A673 (cell line): ENCODE measurements at regions not wholly inside any gene's neighbourhood (a gene's known extent, or its start where the extent isn't known, plus 50 kb on each side); places are given as distances from the start of the nearest gene placed in this dataset.

ENCODE experiments used
- EZH2 ChIP-seq: fragments of 200-600 bp; sonication (generic); IDR thresholded peaks from 2 replicates; pipeline ENCODE4 v1.6.1; 2017; ENCODE audit warnings: borderline replicate concordance, low read depth, mild to moderate bottlenecking, mixed read lengths, antibody characterized with exemption, low read length; ENCODE audit not compliant: poor library complexity, severe bottlenecking
- TF ChIP-seq, protein P1 (sequence below): fragments of 300-800, 200-600 bp; sonication (generic); conservative IDR thresholded peaks from 2 replicates; pipeline ENCODE4 v1.5.1; 2017; ENCODE audit warnings: low read depth, mild to moderate bottlenecking, antibody characterized with exemption, low read length, moderate library complexity, mixed read lengths

DNA sequence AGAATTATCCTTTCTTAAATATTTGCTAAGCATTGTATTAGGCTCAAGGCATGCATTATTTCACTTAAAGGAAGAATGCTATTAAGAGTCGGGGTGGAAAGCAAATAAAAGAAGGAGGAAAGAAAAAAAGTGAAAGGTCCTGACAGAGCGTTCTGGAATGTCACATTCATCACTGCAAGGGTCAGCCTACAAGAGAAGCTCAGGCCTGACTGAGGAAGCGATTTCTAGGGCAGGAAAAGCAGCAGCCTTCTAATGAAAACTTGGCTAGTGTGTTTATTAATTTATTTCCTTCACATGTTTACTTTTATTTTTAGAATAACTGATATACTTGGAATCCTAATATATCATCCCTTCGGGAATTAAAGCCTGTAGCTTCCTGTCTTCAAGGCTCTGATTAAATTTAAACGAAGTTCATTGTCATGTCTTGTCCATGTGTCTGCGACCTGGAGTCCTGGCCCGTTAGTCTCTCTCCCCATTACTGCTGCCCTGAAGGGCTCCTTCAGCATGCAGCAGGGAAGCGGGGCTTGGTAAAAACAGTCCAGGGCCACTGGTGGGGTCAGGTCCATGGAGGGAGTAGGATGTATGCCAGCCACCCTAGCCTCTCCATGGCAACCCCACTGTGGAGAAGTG lies 119.2 kb upstream of the CCDC68 start:
- TF ChIP-seq, protein P1, sequence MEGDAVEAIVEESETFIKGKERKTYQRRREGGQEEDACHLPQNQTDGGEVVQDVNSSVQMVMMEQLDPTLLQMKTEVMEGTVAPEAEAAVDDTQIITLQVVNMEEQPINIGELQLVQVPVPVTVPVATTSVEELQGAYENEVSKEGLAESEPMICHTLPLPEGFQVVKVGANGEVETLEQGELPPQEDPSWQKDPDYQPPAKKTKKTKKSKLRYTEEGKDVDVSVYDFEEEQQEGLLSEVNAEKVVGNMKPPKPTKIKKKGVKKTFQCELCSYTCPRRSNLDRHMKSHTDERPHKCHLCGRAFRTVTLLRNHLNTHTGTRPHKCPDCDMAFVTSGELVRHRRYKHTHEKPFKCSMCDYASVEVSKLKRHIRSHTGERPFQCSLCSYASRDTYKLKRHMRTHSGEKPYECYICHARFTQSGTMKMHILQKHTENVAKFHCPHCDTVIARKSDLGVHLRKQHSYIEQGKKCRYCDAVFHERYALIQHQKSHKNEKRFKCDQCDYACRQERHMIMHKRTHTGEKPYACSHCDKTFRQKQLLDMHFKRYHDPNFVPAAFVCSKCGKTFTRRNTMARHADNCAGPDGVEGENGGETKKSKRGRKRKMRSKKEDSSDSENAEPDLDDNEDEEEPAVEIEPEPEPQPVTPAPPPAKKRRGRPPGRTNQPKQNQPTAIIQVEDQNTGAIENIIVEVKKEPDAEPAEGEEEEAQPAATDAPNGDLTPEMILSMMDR: no peak
- no peak for TF ChIP-seq EZH2
